HAP-1 (cell line): ENCODE measurements at regions not wholly inside any gene's neighbourhood (a gene's known extent, or its start where the extent isn't known, plus 50 kb on each side); places are given as distances from the start of the nearest gene placed in this dataset.

Experiments used
- DNase-seq, 2 experiments: peaks; one replicate each; pipeline ENCODE4 v3.0.0-alpha.2; 2016 to 2020; ENCODE audit warnings: low spot score in 2 of 2
- H3K27me3 ChIP-seq: fragments of 250-450 bp; sonication (Bioruptor Pico); 2 replicates; pipeline ENCODE4 v1.5.1; 2020; ENCODE audit warnings: low read depth, mild to moderate bottlenecking, moderate library complexity
- H3K36me3 ChIP-seq: fragments of 250-450 bp; sonication (Bioruptor Pico); replicated peaks from 2 replicates; pipeline ENCODE4 v1.5.1; 2020; ENCODE audit warnings: mild to moderate bottlenecking
- H3K4me1 ChIP-seq: fragments of 250-450 bp; sonication (Bioruptor Pico); 2 replicates; pipeline ENCODE4 v1.5.1; 2020; ENCODE audit warnings: mild to moderate bottlenecking
- H3K4me3 ChIP-seq: fragments of 250-450 bp; sonication (Bioruptor Pico); 2 replicates; pipeline ENCODE4 v1.5.1; 2020; ENCODE audit warnings: mild to moderate bottlenecking, moderate library complexity
- H3K9me3 ChIP-seq: fragments of 250-450 bp; sonication (Bioruptor Pico); 2 replicates; pipeline ENCODE4 v1.5.1; 2020; ENCODE audit warnings: mild to moderate bottlenecking, moderate library complexity
- in situ Hi-C: fragments of 300-500 bp; cut with MboI; formaldehyde crosslinking; loops from 3 replicates; pipeline ENCODE4 v1.14.3; 2020; ENCODE audit warnings: low sequenced_read_pairs, inconsistent platforms, mixed read lengths

GRCh38 chr16:74199842-74200124, 96.8 kb upstream of the PSMD7 start:
- no peak overlapping the region for H3K4me3 ChIP-seq
- no peak for DNase-seq
- H3K4me1 ChIP-seq: no peaks in the 10 kb centered on the region
- in situ Hi-C loops: no loop called here
- peaks cover 7% of the 10 kb centered on the region; the same call in 1 of the 2 replicates for H3K27me3 ChIP-seq
- no peaks in the 10 kb centered on the region for H3K9me3 ChIP-seq
- no peaks in the 10 kb centered on the region for H3K36me3 ChIP-seq

- DNase-seq: no peak
- no peak overlapping the region for H3K4me3 ChIP-seq
- H3K4me1 ChIP-seq: no peaks in the 10 kb centered on the region
- peaks cover 7% of the 10 kb centered on the region; the same call in 1 of the 2 replicates for H3K27me3 ChIP-seq
- in situ Hi-C loops: no loop called here
- H3K9me3 ChIP-seq: no peaks in the 10 kb centered on the region
- H3K36me3 ChIP-seq: no peaks in the 10 kb centered on the region
These were observed 97.4 kb upstream of the PSMD7 start for GRCh38 chr16:74199066-74199841.

GRCh38 chr16:74192281-74192797, 104.3 kb upstream of the PSMD7 start:
- DNase-seq: no peak
- Histone ChIP-seq H3K4me3 (no peak overlapping the region), H3K9me3 (no peaks in the 10 kb centered on the region), H3K4me1 (no peaks in the 10 kb centered on the region), H3K27me3 (peaks cover 2% of the 10 kb centered on the region; the same call in 1 of the 2 replicates), H3K36me3 (no peaks in the 10 kb centered on the region)
- in situ Hi-C loops: no loop called here

- no peaks in the 10 kb centered on the region for H3K4me1 ChIP-seq
- H3K4me3 ChIP-seq: no peak overlapping the region
- H3K27me3 ChIP-seq: peaks cover 2% of the 10 kb centered on the region; the same call in 1 of the 2 replicates
- in situ Hi-C loops: no loop called here
- H3K36me3 ChIP-seq: no peaks in the 10 kb centered on the region
- no peaks in the 10 kb centered on the region for H3K9me3 ChIP-seq
- no peak for DNase-seq
These were observed 106.3 kb upstream of the PSMD7 start for GRCh38 chr16:74190292-74190691.

- H3K9me3 ChIP-seq: no peaks in the 10 kb centered on the region
- in situ Hi-C loops: no loop called here
- no peaks in the 10 kb centered on the region for H3K36me3 ChIP-seq
- H3K4me3 ChIP-seq: no peak overlapping the region
- no peaks in the 10 kb centered on the region for H3K4me1 ChIP-seq
- peaks cover 2% of the 10 kb centered on the region; the same call in 1 of the 2 replicates for H3K27me3 ChIP-seq
- no peak for DNase-seq
These were observed 107.8 kb upstream of the PSMD7 start for GRCh38 chr16:74188856-74189255.

GRCh38 chr16:74186561-74186971, 110.0 kb upstream of the PSMD7 start:
- in situ Hi-C loops: no loop called here
- H3K36me3 ChIP-seq: no peaks in the 10 kb centered on the region
- H3K9me3 ChIP-seq: no peaks in the 10 kb centered on the region
- no peak for DNase-seq
- no peak overlapping the region for H3K4me3 ChIP-seq
- peaks cover 2% of the 10 kb centered on the region; the same call in 1 of the 2 replicates for H3K27me3 ChIP-seq
- H3K4me1 ChIP-seq: no peaks in the 10 kb centered on the region

GRCh38 chr16:74184839-74185238, 111.8 kb upstream of the PSMD7 start:
- in situ Hi-C loops: no loop called here
- H3K36me3 ChIP-seq: no peaks in the 10 kb centered on the region
- no peak for DNase-seq
- no peak overlapping the region for H3K4me3 ChIP-seq
- no peaks in the 10 kb centered on the region for H3K9me3 ChIP-seq
- H3K27me3 ChIP-seq: peaks cover 2% of the 10 kb centered on the region; the same call in 1 of the 2 replicates
- H3K4me1 ChIP-seq: no peaks in the 10 kb centered on the region

- Histone ChIP-seq H3K27me3 (peaks cover 2% of the 10 kb centered on the region; the same call in 1 of the 2 replicates), H3K36me3 (no peaks in the 10 kb centered on the region), H3K9me3 (no peaks in the 10 kb centered on the region), H3K4me3 (no peak overlapping the region), H3K4me1 (no peaks in the 10 kb centered on the region)
- in situ Hi-C loops: no loop called here
- DNase-seq: no peak
These were observed 112.8 kb upstream of the PSMD7 start for GRCh38 chr16:74183601-74184360.

- no peak for DNase-seq
- in situ Hi-C loops: no loop called here
- Histone ChIP-seq H3K4me1 (no peaks in the 10 kb centered on the region), H3K4me3 (no peak overlapping the region), H3K27me3 (no peaks in the 10 kb centered on the region), H3K9me3 (no peaks in the 10 kb centered on the region), H3K36me3 (no peaks in the 10 kb centered on the region)
These were observed 126.8 kb upstream of the PSMD7 start for GRCh38 chr16:74169687-74170376.

GRCh38 chr16:74169066-74169465, 127.5 kb upstream of the PSMD7 start:
- in situ Hi-C loops: no loop called here
- Histone ChIP-seq H3K4me3 (no peak overlapping the region), H3K9me3 (no peaks in the 10 kb centered on the region), H3K27me3 (no peaks in the 10 kb centered on the region), H3K4me1 (no peaks in the 10 kb centered on the region), H3K36me3 (no peaks in the 10 kb centered on the region)
- DNase-seq: no peak

- in situ Hi-C loops: no loop called here
- DNase-seq: no peak
These were observed 128.2 kb upstream of the PSMD7 start for GRCh38 chr16:74168445-74168844.

GRCh38 chr16:74166456-74166855, 130.2 kb upstream of the PSMD7 start:
- no peaks in the 10 kb centered on the region for H3K27me3 ChIP-seq
- DNase-seq: no peak
- H3K36me3 ChIP-seq: no peaks in the 10 kb centered on the region
- H3K9me3 ChIP-seq: no peaks in the 10 kb centered on the region
- in situ Hi-C loops: no loop called here
- H3K4me1 ChIP-seq: no peaks in the 10 kb centered on the region
- H3K4me3 ChIP-seq: no peak overlapping the region

More at GRCh38 chr16:74168445-74168844, 128.2 kb upstream of the PSMD7 start:
- Histone ChIP-seq H3K27me3 (no peaks in the 10 kb centered on the region), H3K4me3 (no peak overlapping the region), H3K36me3 (no peaks in the 10 kb centered on the region), H3K9me3 (no peaks in the 10 kb centered on the region), H3K4me1 (no peaks in the 10 kb centered on the region)

GRCh38 chr16:74165566-74166080, 131.0 kb upstream of the PSMD7 start:
- no peak overlapping the region for H3K4me3 ChIP-seq
- no peaks in the 10 kb centered on the region for H3K4me1 ChIP-seq
- no peaks in the 10 kb centered on the region for H3K27me3 ChIP-seq
- in situ Hi-C loops: no loop called here
- no peaks in the 10 kb centered on the region for H3K36me3 ChIP-seq
- DNase-seq: no peak
- H3K9me3 ChIP-seq: no peaks in the 10 kb centered on the region
